Neural cell (in vitro differentiated cells): ENCODE measurements at regions not wholly inside any gene's neighbourhood (a gene's known extent, or its start where the extent isn't known, plus 50 kb on each side); places are given as distances from the start of the nearest gene placed in this dataset.
"Not testable (repeated sequence)": the region's sequence is repeated elsewhere in the genome, so short reads cannot be mapped to it uniquely, and the experiment has no call there.

ENCODE experiments used
- H2AFZ ChIP-seq: fragments of 200-600, 300-800 bp; sonication (generic), shearing (Covaris generic); 2 replicates; pipeline ENCODE4 v1.6.0; 2014; ENCODE audit warnings: low read depth, mild to moderate bottlenecking, antibody characterized with exemption, low read length, moderate library complexity
- H3F3A ChIP-seq: fragments of 200-600 bp; shearing (Covaris generic); 2 replicates; pipeline ENCODE4 v1.6.1; 2016; ENCODE audit warnings: mild to moderate bottlenecking, moderate library complexity, mixed read lengths, antibody characterized with exemption, low read length; ENCODE audit not compliant: insufficient read depth, poor library complexity, severe bottlenecking
- H3K27ac ChIP-seq: fragments of 200-600, 300-800 bp; sonication (generic), shearing (Covaris generic); 2 replicates; pipeline ENCODE4 v1.5.1; 2014; ENCODE audit warnings: mild to moderate bottlenecking, low read length, moderate library complexity
- H3K27me3 ChIP-seq: fragments of 300-800, 200-600 bp; sonication (generic), shearing (Covaris generic); 2 replicates; pipeline ENCODE4 v1.6.0; 2014; ENCODE audit warnings: mild to moderate bottlenecking, low read depth, low read length, moderate library complexity; ENCODE audit not compliant: insufficient read depth
- H3K36me3 ChIP-seq: fragments of 300-800, 200-600 bp; sonication (generic), shearing (Covaris generic); 2 replicates; pipeline ENCODE4 v1.5.1; 2014; ENCODE audit warnings: mild to moderate bottlenecking, antibody characterized with exemption, low read length, moderate library complexity; ENCODE audit not compliant: insufficient read depth
- H3K4me2 ChIP-seq: fragments of 300-800, 200-600 bp; sonication (generic), shearing (Covaris generic); 2 replicates; pipeline ENCODE4 v1.6.0; 2014; ENCODE audit warnings: mild to moderate bottlenecking, low read length
- H3K4me3 ChIP-seq: fragments of 300-800, 200-600 bp; sonication (generic), shearing (Covaris generic); 2 replicates; pipeline ENCODE4 v1.5.1; 2014; ENCODE audit warnings: mild to moderate bottlenecking, low read length, moderate library complexity
- H3K79me2 ChIP-seq: fragments of 200-600 bp; shearing (Covaris generic); replicated peaks from 2 replicates; pipeline ENCODE4 v1.6.0; 2014; ENCODE audit warnings: mild to moderate bottlenecking, low read length, moderate library complexity; ENCODE audit not compliant: insufficient read depth
- H3K9ac ChIP-seq: fragments of 300-800, 200-600 bp; sonication (generic), shearing (Covaris generic); 2 replicates; pipeline ENCODE4 v1.6.1; 2016; ENCODE audit warnings: mild to moderate bottlenecking, low read length, mixed read lengths
- H3K9me2 ChIP-seq: fragments of 200-600 bp; shearing (Covaris generic); 2 replicates; pipeline ENCODE4 v1.6.1; 2016; ENCODE audit warnings: mild to moderate bottlenecking, low read length, mixed read lengths; ENCODE audit not compliant: insufficient read depth
- H3K9me3 ChIP-seq: fragments of 200-600, 300-800 bp; sonication (generic), shearing (Covaris generic); 2 replicates; pipeline ENCODE4 v1.6.1; 2016; ENCODE audit warnings: mild to moderate bottlenecking, mixed run types, low read length, moderate library complexity, mixed read lengths
- H4K20me1 ChIP-seq: fragments of 200-600 bp; shearing (Covaris generic); 2 replicates; pipeline ENCODE4 v1.6.1; 2016; ENCODE audit warnings: mild to moderate bottlenecking, mixed run types; ENCODE audit not compliant: insufficient read depth
- POLR2AphosphoS5 ChIP-seq: IDR thresholded peaks from 2 replicates; pipeline ENCODE4 v1.6.1; 2012

GRCh38 chr9:65395121-65395520 is 110.1 kb upstream of the FOXD4L5 start:
- H2AFZ ChIP-seq, H3K9me2 ChIP-seq, H3K4me2 ChIP-seq, H3K4me3 ChIP-seq, H3K9ac ChIP-seq, H4K20me1 ChIP-seq, H3F3A ChIP-seq, H3K36me3 ChIP-seq, H3K27me3 ChIP-seq, H3K27ac ChIP-seq, H3K9me3 ChIP-seq, H3K79me2 ChIP-seq: not testable (repeated sequence)

- H3K27ac ChIP-seq, H3K27me3 ChIP-seq, H3K9ac ChIP-seq, H2AFZ ChIP-seq, H3K9me2 ChIP-seq, H3K79me2 ChIP-seq, H3K9me3 ChIP-seq, H4K20me1 ChIP-seq, H3K36me3 ChIP-seq, H3F3A ChIP-seq, H3K4me3 ChIP-seq, H3K4me2 ChIP-seq: not testable (repeated sequence)
Observed at GRCh38 chr9:65393111-65393810, 108.3 kb upstream of the FOXD4L5 start.

DNA sequence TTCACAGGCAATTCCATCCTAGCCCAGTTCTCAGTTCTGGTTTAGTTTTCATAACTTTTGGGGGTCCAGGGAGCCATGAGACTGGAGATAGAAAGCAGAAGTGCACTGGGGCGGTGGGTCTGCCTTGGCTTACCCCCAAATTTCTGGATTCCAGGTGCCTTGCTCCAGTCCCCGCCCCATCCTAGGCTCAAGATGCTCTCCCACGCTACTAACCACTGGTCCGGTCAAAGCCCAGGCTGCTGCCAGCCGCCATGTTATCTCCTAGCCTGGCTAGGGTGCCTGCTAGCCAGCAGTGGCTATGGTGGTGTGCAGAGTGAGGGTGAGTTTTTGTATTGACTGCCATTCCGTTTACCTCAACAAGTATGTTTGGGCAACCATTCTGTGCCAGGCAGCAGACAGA is 107.6 kb upstream of the FOXD4L5 start:
- H3K27me3 ChIP-seq, H3K27ac ChIP-seq, H3K4me2 ChIP-seq, H4K20me1 ChIP-seq, H3K9me2 ChIP-seq, H3K4me3 ChIP-seq, H2AFZ ChIP-seq, H3K9ac ChIP-seq, H3K79me2 ChIP-seq, H3K9me3 ChIP-seq, H3K36me3 ChIP-seq, H3F3A ChIP-seq: not testable (repeated sequence)

DNA sequence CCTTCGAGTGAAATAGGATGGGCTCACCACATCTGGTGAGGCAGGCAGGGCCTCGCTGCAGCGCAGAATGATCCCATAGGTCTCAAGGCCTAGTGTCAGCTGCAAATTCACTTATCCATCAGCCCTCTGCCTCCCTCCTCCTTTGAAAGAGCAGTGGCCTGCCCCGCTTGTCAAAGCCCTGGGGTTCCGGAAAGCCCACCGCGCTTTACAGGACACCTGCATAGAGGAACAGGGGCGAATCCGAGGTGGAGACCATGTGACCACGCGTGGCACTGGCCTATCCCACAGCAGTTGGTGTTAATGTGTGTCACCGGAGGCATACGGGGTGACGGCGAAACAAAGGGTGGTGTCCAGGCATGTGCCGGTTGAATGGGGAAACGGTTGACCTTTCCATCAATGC is 104.7 kb upstream of the FOXD4L5 start:
- not testable (repeated sequence) for H3K36me3 ChIP-seq, H3F3A ChIP-seq, H4K20me1 ChIP-seq, H3K4me2 ChIP-seq, H3K9ac ChIP-seq, H3K9me2 ChIP-seq, H3K79me2 ChIP-seq, H3K27me3 ChIP-seq, H3K4me3 ChIP-seq, H3K9me3 ChIP-seq, H3K27ac ChIP-seq, H2AFZ ChIP-seq

GRCh38 chr9:65389216-65389615 is 104.2 kb upstream of the FOXD4L5 start:
- not testable (repeated sequence) for H3K9me3 ChIP-seq, H3K9me2 ChIP-seq, H3K27me3 ChIP-seq, H2AFZ ChIP-seq, H3F3A ChIP-seq, H3K4me3 ChIP-seq, H3K36me3 ChIP-seq, H4K20me1 ChIP-seq, H3K27ac ChIP-seq, H3K9ac ChIP-seq, H3K4me2 ChIP-seq, H3K79me2 ChIP-seq

DNA sequence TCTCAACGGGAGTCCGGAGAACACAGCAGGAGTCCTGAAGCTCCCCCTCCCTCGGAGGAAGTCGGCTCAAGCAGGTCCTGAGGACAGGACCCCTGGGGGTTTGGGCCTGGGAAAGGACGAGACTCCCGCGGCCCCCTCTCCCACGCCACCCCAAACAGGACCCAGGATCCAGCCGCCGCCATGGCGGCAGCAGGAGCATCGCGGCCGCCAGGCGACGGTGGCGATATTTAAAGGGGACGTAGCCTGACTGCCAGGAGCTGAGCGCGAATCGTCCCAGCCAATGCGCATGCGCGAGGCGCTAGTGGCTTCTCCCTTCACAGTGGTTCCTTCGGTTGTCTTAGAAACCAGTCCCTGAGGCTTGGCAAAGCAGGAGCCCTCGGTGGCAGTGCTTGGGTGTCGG is 101.7 kb upstream of the FOXD4L5 start:
- not testable (repeated sequence) for H3K9ac ChIP-seq, H3K4me2 ChIP-seq
- peak overlapping the region; percentile 55 for H3K4me3 ChIP-seq

DNA sequence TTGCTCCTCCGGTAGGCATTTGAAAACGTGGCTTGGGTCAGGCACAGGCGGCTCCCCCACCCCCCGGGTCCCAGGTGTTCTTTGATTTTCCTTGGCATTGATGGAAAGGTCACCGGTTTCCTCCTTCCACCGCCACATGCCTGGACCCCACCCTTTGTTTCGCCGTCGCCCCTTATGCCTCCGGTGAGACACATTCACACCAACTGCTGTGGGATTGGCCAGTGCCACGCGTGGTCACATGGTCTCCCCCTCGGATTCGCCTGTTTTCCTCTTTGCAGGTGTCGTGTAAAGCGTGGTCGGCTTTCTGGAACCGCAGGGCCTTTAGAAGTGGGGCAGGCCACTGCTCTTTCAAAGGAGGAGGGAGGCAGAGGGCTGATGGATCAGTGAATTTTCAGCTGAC is 101.2 kb upstream of the FOXD4L5 start:
- H3K9me2 ChIP-seq, H4K20me1 ChIP-seq, H3K27ac ChIP-seq, H3K27me3 ChIP-seq, H3K4me2 ChIP-seq, H3K4me3 ChIP-seq, H3K9ac ChIP-seq, H2AFZ ChIP-seq, H3K9me3 ChIP-seq, H3K36me3 ChIP-seq, H3F3A ChIP-seq, H3K79me2 ChIP-seq: not testable (repeated sequence)

More for the DNA sequence above, 101.7 kb upstream of the FOXD4L5 start:
- H3K9me2 ChIP-seq, H3K79me2 ChIP-seq, H3K27me3 ChIP-seq, H3K36me3 ChIP-seq, H2AFZ ChIP-seq, H4K20me1 ChIP-seq, H3K27ac ChIP-seq, H3K9me3 ChIP-seq, H3F3A ChIP-seq: not testable (repeated sequence)
- TF ChIP-seq POLR2AphosphoS5 = peak; percentile 20

GRCh38 chr9:65385655-65386024 is 100.6 kb upstream of the FOXD4L5 start:
- not testable (repeated sequence) for H2AFZ ChIP-seq, H3K27me3 ChIP-seq, H3K36me3 ChIP-seq, H3K4me2 ChIP-seq, H3K27ac ChIP-seq, H3K9me3 ChIP-seq, H3K9me2 ChIP-seq, H3K79me2 ChIP-seq, H3K9ac ChIP-seq, H3F3A ChIP-seq, H4K20me1 ChIP-seq, H3K4me3 ChIP-seq
